ENCODE measurements at regions not wholly inside any gene's neighbourhood (a gene's known extent, or its start where the extent isn't known, plus 50 kb on each side); places are given as distances from the start of the nearest gene placed in this dataset.
A peak's percentile ranks its signal among the peaks of the same experiment; 100 is the strongest.

DNA sequence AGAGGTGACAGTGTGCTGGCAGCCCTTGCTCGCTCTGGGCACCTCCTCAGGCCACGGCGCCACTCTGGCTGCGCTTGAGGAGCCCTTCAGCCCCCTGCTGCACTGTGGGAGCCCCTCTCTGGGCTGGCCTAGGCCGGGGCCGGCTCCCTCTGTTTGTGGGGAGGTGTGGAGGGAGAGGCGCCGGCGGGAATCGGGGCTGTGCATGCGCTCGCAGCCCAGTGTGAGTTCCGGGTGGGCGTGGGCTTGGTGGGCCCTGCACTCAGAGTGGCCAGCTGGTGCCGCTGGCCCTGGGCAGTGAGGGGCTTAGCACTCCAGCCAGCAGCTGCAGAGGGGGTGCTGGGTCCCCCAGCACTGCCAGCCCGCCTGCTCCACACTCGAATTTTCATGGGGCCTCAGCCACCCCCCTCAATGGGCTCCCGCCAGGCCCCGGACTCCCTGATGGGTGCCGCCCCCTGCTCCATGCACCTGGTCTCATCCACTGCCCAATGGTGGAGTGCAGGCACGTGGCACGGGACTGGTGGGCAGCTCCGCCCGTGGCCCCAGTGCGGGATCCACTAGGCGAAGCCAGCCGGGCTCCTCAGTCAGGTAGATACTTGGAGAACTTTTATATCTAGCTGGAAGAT lies 96.7 kb upstream of the BET1 start:
- H3K9me3 ChIP-seq (ENCODE audit: control insufficient read depth in 2 of 3, insufficient read depth in 1 of 3, low read length in 3 of 3), result no peaks in the 10 kb centered on the region
- no peak for TF ChIP-seq CTCF (IDR thresholded peaks at IDR 0.05; ENCODE audit: borderline replicate concordance, extremely low read depth, insufficient read depth)
- FAIRE-seq (no peak), DNase-seq (peak in 1 of 5 donors; percentile 55)
- H3K27me3 ChIP-seq (ENCODE audit: control insufficient read depth, insufficient read depth, low read length), result no peaks in the 10 kb centered on the region
- no peaks in the 10 kb centered on the region for H3K36me3 ChIP-seq (ENCODE audit: control insufficient read depth in 2 of 3, insufficient read depth in 3 of 3, low read length in 3 of 3)
- H3K4me1 ChIP-seq (ENCODE audit: control insufficient read depth in 2 of 3, insufficient read depth in 2 of 3, low read depth in 1 of 3, low read length in 3 of 3), result no peaks in the 10 kb centered on the region
- intact Hi-C loops (cut with DNase I), result no loop called here
- H3K4me3 ChIP-seq (ENCODE audit: low read length in 3 of 3), result no peak overlapping the region
- no peak overlapping the region for H3K27ac ChIP-seq (ENCODE audit: low read depth in 2 of 2, low read length in 2 of 2)
- no peak overlapping the region for H3K9ac ChIP-seq (ENCODE audit: low read length in 3 of 3)

DNA sequence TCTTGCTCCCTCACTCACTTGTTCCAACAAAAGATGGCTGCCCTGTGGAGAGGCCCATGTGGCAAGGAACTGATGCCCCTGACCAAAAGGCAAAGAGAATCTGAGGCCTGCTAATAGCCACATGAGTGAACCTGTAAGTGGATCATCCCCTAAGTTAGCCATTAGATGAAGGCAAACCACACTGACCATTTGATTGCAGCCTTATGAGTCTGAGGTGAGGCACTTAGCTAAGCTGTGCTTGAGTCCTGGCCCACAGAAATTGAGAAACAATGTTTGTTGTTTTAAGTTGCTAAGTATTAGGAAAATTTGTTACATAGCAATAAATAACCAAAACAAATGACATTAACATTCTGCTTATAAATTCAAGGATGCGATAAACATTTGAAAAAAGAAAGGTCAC lies 100.1 kb upstream of the BET1 start:
- Histone ChIP-seq H3K9ac (ENCODE audit: low read length in 3 of 3) (no peak overlapping the region), H3K4me3 (ENCODE audit: low read length in 3 of 3) (no peak overlapping the region), H3K9me3 (ENCODE audit: control insufficient read depth in 2 of 3, insufficient read depth in 1 of 3, low read length in 3 of 3) (no peaks in the 10 kb centered on the region), H3K27ac (ENCODE audit: low read depth in 2 of 2, low read length in 2 of 2) (no peak overlapping the region), H3K4me1 (ENCODE audit: control insufficient read depth in 2 of 3, insufficient read depth in 2 of 3, low read depth in 1 of 3, low read length in 3 of 3) (no peaks in the 10 kb centered on the region), H3K36me3 (ENCODE audit: control insufficient read depth in 2 of 3, insufficient read depth in 3 of 3, low read length in 3 of 3) (no peaks in the 10 kb centered on the region), H3K27me3 (ENCODE audit: control insufficient read depth, insufficient read depth, low read length) (no peaks in the 10 kb centered on the region)
- TF ChIP-seq CTCF (IDR thresholded peaks at IDR 0.05; ENCODE audit: borderline replicate concordance, extremely low read depth, insufficient read depth), result no peak
- intact Hi-C loops (cut with DNase I), result no loop called here
- FAIRE-seq, result no peak
- DNase-seq, result no peak

DNA sequence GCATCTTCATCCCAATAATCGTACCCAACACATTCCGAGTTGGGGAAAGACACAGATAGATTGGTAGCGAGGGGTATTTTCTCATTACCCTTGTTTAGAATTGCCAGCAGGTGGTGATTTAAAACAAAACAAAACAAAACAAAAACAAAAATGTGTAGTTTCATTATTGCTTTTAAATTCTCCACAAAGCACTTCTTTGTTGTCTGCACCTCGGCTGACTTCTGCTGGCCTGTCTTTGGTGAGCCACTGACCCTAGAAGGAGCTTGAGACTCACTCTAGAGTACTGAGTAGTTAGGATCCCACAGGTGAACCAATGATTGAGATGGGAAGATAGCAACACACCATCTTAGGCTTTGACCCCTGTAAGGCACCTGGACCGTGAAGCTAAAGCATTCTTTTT lies 105.4 kb upstream of the BET1 start:
- TF ChIP-seq CTCF (IDR thresholded peaks at IDR 0.05; ENCODE audit: borderline replicate concordance, extremely low read depth, insufficient read depth), result no peak
- Histone ChIP-seq H3K27me3 (ENCODE audit: control insufficient read depth, insufficient read depth, low read length) (no peaks in the 10 kb centered on the region), H3K36me3 (ENCODE audit: control insufficient read depth in 2 of 3, insufficient read depth in 3 of 3, low read length in 3 of 3) (no peaks in the 10 kb centered on the region)

GRCh38 chr7:94111009-94111408 lies 106.9 kb upstream of the BET1 start:
- TF ChIP-seq CTCF (IDR thresholded peaks at IDR 0.05; ENCODE audit: borderline replicate concordance, extremely low read depth, insufficient read depth), result no peak
- DNase-seq (no peak), FAIRE-seq (no peak)
- Histone ChIP-seq H3K27me3 (ENCODE audit: control insufficient read depth, insufficient read depth, low read length) (no peaks in the 10 kb centered on the region), H3K4me3 (ENCODE audit: low read length in 3 of 3) (no peak overlapping the region), H3K36me3 (ENCODE audit: control insufficient read depth in 2 of 3, insufficient read depth in 3 of 3, low read length in 3 of 3) (no peaks in the 10 kb centered on the region), H3K9me3 (ENCODE audit: control insufficient read depth in 2 of 3, insufficient read depth in 1 of 3, low read length in 3 of 3) (no peaks in the 10 kb centered on the region), H3K9ac (ENCODE audit: low read length in 3 of 3) (no peak overlapping the region), H3K27ac (ENCODE audit: low read depth in 2 of 2, low read length in 2 of 2) (no peak overlapping the region), H3K4me1 (ENCODE audit: control insufficient read depth in 2 of 3, insufficient read depth in 2 of 3, low read depth in 1 of 3, low read length in 3 of 3) (no peaks in the 10 kb centered on the region)
- intact Hi-C loops (cut with DNase I), result no loop called here

More for the DNA sequence above, 105.4 kb upstream of the BET1 start:
- H3K9me3 ChIP-seq (ENCODE audit: control insufficient read depth in 2 of 3, insufficient read depth in 1 of 3, low read length in 3 of 3), result no peaks in the 10 kb centered on the region
- no peak overlapping the region for H3K9ac ChIP-seq (ENCODE audit: low read length in 3 of 3)
- H3K4me1 ChIP-seq (ENCODE audit: control insufficient read depth in 2 of 3, insufficient read depth in 2 of 3, low read depth in 1 of 3, low read length in 3 of 3), result no peaks in the 10 kb centered on the region
- no peak for DNase-seq
- intact Hi-C loops (cut with DNase I), result no loop called here
- FAIRE-seq, result no peak
- H3K27ac ChIP-seq (ENCODE audit: low read depth in 2 of 2, low read length in 2 of 2), result no peak overlapping the region
- no peak overlapping the region for H3K4me3 ChIP-seq (ENCODE audit: low read length in 3 of 3)
